Inflammatory macrophage treated with lipopolysaccharide for 4 hours (primary cell): ENCODE measurements at regions not wholly inside any gene's neighbourhood (a gene's known extent, or its start where the extent isn't known, plus 50 kb on each side); places are given as distances from the start of the nearest gene placed in this dataset.

ENCODE experiments used
- DNase-seq: peaks from one replicate; pipeline ENCODE4 v3.0.0-alpha.2; 2020

DNA sequence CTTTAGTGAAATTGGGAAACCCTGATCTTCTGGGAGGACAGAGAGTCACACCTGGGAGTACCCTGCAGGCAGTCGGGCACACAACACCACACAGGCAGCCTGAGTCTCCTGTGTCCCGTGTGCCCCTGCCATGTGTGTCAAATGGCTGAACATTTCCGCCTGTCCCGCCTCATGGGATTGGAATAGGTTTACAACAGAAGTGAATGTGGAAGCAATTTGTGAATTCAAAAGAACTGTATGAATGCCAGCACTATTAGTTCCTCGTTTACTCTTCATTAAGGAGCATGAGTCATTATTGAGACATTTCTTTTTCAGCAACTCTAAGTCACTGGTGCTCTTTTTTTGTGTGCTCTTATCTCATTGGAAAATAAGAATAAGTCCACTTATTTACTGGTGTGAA is 226.5 kb downstream of the PMP22 start:
- DNase-seq, result peak; percentile 15

DNA sequence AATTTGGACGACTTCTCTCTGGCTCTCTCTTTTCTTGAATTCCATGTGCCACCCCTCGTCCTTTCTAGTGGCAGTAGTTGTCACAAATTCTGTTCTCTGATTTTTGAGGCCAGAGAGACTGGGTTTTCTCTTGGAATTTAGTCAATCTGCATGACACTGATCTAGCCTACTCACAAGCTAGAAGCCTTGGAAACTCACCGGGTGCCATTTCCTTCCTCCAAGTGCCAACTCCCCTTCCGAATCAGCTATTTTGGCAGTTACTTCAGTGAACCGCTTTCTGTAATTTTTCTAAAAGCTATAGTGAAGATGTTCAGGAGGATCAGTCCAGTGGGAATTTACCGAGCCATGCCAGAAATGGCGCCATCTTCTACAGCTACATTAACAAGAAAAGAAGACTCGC is 228.9 kb downstream of the PMP22 start:
- no peak for DNase-seq

DNA sequence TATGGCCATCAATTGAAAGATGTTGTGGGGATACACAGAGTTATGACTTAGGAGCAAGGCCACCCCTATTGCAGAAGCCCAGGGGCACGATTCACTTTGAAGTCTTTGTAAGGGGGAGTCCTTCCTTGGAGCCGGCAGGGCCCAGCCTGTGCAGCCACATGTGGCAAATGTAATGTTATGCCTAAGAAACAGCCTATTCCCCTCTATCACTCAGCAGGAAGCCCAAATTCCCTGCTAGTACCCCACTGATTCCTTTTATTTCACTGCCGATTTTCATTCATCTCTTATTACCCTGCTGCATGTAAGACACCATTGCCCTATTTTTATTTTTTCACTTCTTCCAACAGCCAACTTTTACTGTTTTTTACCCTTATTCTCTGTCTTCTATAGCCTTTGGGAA is 233.2 kb downstream of the PMP22 start:
- DNase-seq, result no peak

DNA sequence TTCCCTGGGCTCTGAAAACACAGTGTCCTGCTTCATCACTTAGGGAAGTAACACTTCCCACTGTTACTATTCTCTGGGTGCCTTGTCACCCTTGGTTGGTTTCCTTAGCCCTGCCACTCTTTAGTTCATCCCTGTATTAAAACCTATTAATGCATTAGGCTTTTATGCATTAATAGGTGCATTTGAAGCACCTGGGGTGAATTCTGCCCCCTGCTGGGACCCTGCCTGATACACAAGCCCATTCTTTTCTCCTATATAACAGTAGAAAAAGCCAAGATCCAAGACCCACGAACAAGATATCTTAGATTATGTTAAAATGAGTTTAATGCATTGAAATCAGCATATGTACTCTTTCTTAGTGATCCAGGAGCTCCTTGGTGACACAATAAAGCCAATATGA is 235.7 kb downstream of the PMP22 start:
- no peak for DNase-seq

DNA sequence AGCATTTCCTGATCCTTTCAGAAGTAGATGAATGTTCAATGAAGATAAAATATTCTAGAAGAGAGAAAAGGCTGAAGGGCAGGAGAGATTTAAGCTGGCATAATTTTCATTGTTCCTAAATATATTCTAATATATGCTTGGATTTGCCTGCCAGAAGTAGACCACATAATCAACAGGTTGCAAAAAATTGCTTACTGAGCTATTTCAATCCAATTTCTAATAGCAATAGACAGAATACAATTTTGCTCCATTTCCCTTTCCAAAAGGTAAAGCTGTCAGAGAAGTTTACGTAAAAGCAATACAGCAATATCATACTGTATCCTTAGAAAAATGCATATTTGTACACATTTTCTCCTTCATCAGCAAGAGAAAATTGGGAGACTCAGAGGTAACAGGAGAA is 237.3 kb downstream of the PMP22 start:
- no peak for DNase-seq

DNA sequence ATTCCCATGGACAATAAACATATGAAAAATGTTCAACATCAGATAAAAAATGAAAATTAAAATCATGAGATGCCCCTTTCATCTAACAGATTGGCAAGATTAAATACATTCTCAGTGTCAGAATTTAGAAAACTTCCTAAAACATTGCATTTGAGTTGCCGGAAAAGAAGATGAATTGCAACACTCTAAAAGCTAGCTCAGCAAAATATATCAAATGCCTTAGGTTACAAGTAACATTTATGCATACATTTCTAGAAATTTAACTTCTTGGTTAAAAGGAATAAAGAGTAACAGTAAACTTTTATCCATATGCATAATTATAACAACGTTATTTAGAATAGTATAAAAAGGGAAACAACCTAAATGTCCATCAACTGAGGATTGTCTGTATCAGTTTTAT is 239.0 kb downstream of the PMP22 start:
- DNase-seq, result no peak

DNA sequence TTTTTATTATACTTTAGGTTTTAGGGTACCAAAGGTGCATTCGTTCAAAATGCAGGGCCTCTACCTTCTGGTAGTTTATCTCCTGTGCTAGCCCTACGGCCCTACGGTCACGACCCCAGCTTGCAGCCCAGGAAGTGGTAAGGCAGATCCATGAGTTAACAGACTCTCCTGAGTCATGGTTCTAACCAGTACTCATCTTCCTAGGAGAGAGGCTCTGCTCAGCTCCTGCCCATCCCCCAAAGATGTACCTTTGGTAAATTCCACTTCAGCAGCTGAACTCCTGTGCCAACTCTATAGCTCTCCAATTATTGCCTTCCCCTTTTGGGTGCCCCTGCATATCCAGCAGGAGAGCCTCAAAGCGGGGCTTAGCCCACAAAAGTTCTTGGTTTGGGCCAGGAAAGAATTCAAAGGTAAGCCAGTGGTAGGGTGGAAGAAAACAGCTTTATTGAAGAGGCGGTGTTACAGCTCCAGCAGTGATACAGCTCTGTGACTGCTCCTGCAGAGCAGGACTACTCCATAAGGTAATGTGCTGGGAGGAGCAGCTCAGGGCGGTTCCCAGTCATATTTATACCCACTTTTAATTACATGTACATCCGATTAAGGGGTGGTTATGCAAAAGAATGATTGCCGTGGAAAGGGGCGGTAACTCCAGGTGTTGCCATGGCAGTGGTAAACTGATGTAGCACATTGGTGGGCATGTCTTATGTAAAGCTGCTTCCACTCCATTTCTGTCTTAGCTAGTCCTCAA is 241.4 kb downstream of the PMP22 start:
- DNase-seq, result no peak

DNA sequence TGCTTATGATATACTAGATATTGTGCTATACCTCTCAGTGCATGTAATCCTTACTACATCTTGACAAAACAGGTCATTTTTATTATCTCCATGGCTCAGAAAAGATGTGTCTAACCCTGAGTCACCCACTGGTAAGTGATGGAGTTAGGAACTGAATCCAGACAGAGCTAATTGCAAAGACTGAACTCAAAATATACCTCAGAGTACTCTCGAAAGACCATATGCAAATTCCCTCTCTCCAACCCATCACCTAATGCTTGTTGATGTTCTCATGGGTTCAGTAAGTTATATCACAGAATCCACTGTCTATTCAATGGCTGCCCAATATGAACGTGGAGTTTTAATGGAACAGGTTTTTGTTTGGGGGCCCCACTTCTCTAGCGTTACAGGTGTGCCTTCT is 246.0 kb downstream of the PMP22 start:
- DNase-seq, result no peak

DNA sequence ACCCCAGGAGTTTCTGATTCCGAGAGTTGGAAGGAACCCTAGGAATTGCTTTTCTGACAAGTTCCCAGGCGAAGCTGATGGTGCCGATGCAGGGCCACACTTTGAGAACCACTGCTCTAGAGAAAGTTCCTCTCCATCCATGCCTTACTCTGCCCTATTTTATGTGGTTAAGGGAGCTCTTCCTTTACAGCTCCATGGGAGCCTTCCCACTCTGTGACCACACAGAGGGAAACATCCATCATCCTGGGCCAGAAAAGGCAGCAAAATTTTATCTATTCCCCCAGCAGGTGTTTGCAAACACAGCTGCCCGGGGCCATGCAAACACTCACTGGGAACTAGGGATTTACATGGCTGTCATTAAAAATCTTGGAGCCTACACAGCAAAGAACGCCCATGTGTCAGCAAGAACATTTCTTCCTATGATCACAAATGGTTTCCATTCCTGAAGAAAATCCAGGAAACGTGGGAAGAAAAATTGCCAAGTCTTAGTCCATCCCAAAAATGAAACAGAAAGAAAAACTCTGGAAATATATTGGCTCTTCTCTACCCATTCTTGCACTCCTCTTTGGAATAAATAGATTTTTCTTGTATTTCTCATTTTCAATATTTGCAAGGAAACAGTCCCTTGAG is 252.7 kb downstream of the PMP22 start:
- DNase-seq, result no peak

DNA sequence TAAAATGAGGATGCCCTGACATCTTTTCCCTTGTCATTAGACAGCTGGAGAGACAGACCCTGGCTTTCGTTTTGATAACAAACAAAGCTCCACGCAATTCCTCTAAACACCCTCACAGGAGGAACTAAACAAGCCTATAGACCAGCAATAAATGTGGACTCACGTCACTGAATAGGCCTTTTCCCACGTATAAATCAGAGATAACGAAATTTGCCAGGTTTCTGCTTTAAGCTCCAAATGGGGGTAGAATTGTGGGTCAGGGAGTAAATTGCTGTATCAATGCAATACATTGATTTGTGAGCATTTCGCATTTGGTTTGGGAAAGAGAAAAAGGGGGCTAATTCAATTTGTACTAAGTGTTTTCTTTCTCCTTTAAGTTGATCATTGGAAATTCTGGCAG is 256.0 kb downstream of the PMP22 start:
- DNase-seq, result no peak

DNA sequence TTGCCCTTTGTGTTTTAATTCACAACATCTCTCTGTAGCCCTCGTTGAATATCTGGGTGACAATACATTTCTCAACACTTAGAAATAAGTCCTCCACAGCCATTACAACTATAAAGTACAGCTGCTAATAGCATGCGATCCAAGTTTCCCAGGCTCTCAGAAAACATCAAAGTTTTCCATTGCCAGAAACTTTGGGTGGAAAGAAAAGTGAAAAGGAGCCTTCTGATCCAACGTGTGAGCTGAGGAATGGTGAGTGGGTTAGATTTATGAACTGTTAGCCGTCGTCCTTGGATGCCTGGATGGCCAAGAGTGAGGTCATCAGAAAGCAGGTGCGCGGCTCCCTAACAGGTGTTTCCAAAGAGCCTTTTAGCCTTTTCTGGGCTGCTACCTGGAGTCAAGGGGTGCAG is 258.0 kb downstream of the PMP22 start:
- no peak for DNase-seq

DNA sequence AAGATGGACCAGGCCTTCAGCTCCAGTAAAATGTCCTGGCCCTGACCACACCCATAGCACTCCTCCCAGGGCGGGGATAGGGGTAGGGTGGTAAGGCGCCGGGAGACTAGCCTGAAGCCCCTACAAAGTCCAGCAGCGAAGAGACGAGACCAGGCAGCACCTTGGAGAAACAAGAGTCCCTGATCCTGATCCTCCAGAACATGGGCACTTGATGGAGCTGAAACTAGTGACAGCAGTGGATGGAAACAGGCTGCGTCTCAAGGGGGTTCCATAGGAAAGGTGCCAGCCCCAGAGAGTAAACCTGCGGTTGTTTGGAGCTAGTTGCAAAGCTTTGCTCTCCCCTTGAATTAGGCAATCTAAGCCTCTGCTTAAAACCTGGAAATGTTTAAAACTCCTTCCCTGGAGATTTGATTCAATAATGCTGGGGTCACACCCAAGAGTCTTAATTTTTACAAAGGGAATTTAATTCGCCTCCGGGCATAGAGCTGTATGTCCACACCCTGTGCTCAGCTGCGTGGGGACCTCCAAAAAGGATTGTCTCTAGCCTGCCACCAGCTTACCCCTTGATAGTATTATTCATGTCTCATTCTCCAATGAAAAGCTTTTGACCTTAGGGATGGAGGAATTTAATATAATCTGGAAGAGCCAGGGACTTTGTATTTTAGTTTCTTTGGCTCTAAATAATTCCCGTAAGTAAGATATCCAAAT is 258.6 kb downstream of the PMP22 start:
- DNase-seq, result no peak

DNA sequence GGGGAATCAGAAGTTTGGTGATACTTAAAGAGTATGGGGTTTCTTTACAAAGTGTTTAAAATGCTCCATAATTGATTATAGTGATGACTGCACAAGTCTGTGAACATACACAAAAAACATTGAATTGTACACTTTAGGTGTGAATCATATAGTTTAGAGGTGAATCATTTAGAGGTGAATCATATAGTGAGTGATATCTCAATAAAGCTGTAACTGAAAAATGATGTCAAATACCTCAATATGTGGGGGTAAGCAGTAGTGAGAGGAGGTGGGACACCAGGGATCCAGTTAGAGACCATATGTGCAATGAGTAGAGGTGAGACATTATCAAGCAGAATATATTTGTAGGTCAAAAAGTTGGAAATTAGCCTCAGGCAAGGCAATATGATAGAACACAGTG is 264.5 kb downstream of the PMP22 start:
- no peak for DNase-seq

DNA sequence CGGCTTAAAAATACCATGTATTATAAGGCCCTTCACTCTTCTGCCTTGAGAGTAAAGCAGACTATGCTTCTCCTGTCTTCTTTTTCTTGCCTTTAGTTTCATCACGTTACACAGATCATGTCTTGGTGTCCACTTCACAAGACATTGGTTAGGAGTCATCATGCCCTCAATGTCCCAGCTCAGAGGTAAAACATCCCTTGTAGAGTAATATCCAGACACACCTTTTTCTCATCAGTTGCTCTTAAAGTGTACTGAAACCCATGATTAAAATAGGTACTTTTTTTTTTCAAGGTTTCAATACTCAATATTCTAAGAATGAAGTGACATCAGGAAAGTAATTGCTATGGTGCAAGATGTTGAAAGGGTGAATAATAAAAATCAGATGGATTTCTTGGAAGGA is 267.8 kb downstream of the PMP22 start:
- DNase-seq, result no peak

DNA sequence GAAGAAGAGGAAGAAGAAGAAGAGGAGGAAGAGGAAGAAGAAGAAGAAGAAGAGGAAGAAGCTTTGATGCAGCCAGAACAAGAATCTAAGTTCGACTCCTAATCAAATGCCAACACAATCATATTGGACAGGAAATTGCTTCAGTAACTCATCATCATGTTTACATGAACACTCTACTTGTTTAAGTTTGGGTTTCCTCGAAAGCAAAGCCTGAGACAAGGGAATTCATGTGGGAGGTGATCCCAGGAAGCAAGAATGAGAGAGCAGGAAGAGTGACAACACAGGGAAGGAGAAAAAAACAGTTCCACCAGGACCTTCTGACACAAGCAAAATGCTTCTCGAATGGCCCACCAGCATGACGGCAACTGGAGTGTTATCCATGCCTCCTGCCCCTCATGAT is 279.0 kb downstream of the PMP22 start:
- DNase-seq, result no peak

DNA sequence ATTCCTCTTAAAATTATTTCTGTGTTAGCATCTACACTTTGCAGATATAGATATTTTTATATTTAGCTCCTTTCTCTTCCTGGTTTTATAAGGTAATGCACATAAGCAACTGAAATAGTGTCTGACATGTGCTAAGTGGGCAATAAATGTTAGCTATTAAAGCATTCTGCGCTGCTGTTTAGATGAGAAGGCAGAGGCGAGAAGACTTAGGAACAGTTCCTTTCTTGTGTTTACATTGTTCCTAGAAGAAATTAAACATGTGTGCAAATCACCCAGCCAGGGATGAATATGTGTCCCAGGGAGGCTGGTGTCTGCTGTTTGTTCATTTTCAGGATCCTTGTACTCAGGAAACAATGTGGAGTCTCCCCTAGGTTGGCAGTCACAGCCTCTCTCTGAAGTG is 292.3 kb downstream of the PMP22 start:
- no peak for DNase-seq

DNA sequence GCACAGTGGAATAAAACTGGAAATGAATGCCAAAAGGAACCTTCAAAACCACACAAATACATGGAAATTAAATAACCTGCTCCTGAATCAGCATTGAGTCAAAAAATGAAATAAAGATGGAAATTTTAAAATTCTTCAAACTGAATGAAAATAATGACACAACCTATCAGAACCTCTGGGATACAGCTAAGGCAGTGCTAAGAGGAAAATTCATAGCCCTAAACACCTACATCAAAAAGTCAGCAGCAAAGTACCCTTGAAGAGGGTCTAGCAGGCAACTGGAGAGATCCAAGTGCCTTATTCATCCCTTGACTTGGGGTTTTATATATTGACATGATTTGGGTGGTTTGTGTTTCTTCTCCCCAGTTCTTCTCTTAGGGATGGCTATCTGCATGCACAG is 294.1 kb downstream of the PMP22 start:
- no peak for DNase-seq

DNA sequence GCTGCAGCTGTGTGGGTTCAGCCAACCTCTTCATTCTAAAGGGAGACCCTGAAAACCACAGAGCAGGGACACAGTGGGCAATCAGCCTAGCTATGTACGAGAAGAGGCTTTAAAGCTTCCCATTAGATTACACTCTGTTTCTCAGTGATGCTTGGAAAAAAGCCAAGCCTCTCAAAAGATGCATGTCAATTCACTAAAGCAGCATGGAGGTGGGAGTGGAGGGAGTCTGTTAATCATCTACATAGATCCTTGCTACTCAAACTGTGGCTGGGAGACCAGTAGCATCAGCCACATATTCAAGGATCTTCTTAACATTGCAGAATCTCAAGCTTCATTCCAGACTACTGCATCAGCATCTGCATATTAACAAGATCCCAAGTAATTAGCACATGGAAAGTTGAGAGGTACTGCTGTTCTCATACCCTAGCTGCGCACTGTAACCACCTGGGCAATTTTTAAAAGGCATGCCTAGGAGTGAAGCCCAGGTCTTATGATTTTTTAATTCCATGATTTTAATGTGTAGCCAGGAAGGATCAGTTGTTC is 305.9 kb downstream of the PMP22 start:
- no peak for DNase-seq

DNA sequence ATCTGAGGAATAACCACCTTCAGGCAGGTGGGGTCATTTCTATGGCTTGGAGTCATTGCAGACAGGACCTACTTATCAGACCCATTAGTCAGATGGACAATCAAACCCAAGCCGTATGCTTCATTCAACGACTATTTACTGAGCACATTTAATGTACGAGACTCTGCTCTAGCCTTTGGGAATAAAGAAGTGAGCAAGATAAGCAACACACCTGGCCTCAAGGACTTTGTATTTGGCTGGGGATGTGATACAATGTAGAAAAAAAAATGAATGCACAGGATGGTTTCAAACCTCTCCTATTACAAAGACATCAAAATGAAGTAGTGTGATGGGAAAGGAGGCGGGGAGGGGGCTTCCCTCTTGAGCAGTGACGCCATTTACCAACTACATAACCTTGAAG is 311.7 kb downstream of the PMP22 start:
- DNase-seq, result no peak

DNA sequence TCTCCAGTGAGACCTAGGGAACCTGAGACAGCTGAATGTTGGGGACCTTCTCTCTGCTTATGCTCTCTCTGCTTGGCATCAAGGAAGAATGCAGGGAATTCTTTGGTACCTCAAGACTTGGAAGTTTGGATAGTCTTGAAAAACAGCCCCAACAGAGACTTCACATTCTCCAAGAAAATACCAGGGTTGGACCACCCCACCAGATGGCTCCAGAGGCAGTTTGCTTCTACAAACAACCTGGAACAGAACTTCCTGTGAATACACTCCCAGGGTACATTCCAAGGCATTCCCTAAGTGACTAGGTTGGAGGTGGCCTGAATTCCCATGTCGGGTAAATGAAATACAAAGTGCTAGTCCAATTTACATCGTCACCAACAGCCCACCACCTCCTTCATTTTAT is 314.4 kb downstream of the PMP22 start:
- DNase-seq, result no peak

DNA sequence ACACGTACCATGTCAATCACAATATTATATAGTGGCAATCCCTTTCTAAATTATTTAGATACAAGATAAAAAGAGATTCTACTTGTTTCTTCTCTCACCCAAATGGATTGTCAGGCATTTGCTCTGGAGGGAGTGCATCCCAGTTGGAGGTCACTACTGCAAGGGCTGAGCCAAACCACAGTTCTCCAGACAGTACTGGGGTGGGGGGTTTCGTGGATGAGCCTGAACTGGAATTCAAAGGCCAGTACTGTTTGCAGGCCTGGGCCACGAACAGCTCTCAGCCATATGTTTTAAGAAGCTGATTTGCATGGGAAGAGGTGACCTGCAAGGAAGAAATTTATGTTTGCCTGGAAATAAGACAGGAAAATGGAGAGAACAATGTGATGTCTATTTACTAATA is 314.9 kb downstream of the PMP22 start:
- no peak for DNase-seq

DNA sequence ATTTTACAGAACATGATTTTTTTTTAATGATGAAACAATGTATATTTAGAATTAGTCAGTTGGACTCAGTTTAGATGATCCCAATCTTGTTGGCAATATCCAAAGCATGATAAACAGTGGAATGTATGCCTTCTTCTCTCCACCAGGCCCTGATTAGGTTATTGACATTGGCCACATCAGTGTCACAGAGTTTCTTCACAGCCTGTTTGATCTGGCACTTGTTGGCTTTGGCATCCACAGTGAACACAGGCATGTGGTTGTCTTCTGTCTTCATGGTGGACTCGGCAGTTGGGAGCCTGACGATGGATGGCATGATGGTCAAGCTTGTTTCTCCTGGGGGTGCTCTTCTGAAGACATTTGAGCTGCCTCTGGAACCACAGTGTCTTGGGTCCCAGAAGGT is 317.5 kb downstream of the PMP22 start:
- DNase-seq, result no peak

DNA sequence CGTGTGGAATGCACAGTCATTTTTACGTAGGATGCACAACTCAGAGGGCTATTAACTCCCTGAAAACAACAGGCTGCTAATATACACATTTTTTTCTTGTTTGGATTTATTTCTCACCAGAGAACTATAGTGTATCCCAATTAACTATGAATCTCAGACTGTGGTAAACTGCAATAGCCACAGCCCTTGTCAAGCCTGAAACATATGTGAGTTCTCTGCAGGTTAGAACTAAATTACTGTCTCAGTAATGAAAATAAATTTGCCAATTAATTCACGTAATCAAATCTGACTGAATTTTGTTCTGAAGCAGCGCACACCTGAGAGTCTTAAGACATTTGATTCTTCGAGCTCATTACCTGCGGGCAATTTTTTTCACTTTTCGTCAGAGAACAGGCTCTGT is 318.6 kb downstream of the PMP22 start:
- no peak for DNase-seq

DNA sequence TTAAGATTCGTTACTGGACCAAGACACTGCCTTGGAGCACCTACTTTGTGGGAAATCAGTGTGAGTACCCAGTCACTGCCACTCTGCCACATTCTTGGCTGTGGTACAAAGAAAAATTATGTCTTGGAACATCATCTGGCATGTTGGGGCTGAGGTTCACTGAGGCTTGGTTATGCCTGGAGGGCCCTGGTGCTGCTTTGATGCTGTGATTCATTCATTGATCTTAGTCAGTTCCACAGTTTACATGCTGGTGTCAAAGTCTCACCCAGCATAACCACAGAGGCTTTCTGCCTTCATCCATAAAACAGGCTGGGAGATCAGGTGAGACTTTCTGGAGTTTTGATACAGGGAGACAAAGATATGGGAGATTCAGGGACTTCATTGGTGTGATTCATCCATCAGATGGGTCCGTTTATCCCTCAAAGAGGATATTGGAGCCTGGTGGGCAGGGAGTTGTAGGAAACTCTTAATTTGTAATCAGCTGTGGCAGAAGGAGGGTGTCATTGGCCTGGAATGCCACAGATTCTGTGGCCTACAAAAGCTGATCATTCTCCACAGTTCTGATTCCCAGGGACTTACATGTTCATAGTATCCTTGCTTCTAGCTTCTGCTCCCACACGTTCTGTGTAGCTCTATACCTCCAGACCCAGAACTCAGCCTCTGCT is 322.5 kb downstream of the PMP22 start:
- no peak for DNase-seq
